GM23338 (cell line): ENCODE measurements at regions not wholly inside any gene's neighbourhood (a gene's known extent, or its start where the extent isn't known, plus 50 kb on each side); places are given as distances from the start of the nearest gene placed in this dataset.

Experiments
- CTCF ChIP-seq, 2 experiments: fragments of 200-600 bp in 1 of 2; sonication (generic) in 1 of 2; conservative IDR thresholded peaks; 2 replicates each; pipeline versions ENCODE4 v1.5.1 to v1.6.1; 2016 to 2017; ENCODE audit warnings: antibody characterized with exemption in 2 of 2, low read depth in 2 of 2, mild to moderate bottlenecking in 2 of 2, moderate library complexity in 1 of 2
- EZH2 ChIP-seq: fragments of 200-600 bp; sonication (generic); IDR thresholded peaks from one replicate; pipeline ENCODE4 v1.8.0; 2017; ENCODE audit warnings: antibody characterized with exemption, mild to moderate bottlenecking, low read depth; ENCODE audit not compliant: unreplicated experiment
- EZH2phosphoT487 ChIP-seq: fragments of 200-600 bp; sonication (generic); IDR thresholded peaks from one replicate; pipeline ENCODE4 v1.8.1; 2018; ENCODE audit warnings: antibody characterized with exemption; ENCODE audit not compliant: unreplicated experiment
- JUNB ChIP-seq: IDR thresholded peaks from one replicate; pipeline ENCODE4 v1.6.1; 2016; ENCODE audit warnings: antibody characterized with exemption; ENCODE audit not compliant: unreplicated experiment
- NANOG ChIP-seq: IDR thresholded peaks from 2 replicates; pipeline ENCODE4 v1.6.1; 2016; ENCODE audit warnings: antibody characterized with exemption, borderline replicate concordance
- POLR2AphosphoS5 ChIP-seq: IDR thresholded peaks from 2 replicates; pipeline ENCODE4 v1.6.1; 2016; ENCODE audit warnings: antibody characterized with exemption, low read depth
- REST ChIP-seq: IDR thresholded peaks from one replicate; pipeline ENCODE4 v1.6.1; 2018; ENCODE audit warnings: antibody characterized with exemption; ENCODE audit not compliant: unreplicated experiment
- STAT1 ChIP-seq: IDR thresholded peaks from one replicate; pipeline ENCODE4 v1.6.1; 2016; ENCODE audit warnings: antibody characterized with exemption; ENCODE audit not compliant: unreplicated experiment
- ZNF114 ChIP-seq: fragments of 250-450 bp; sonication (Bioruptor Pico); IDR thresholded peaks from 2 replicates; pipeline ENCODE4 v1.5.0; 2020; ENCODE audit warnings: mild to moderate bottlenecking, moderate library complexity
- ZNF331 ChIP-seq: fragments of 250-450 bp; sonication (Bioruptor Pico); IDR thresholded peaks from 2 replicates; pipeline ENCODE4 v1.5.0; 2020; ENCODE audit warnings: low read depth, mild to moderate bottlenecking, moderate library complexity

GRCh38 chr12:83979785-83980184, 932.8 kb downstream of the SLC6A15 start:
- no peak for TF ChIP-seq EZH2
- TF ChIP-seq POLR2AphosphoS5: no peak
- TF ChIP-seq CTCF (conservative IDR thresholded peaks at IDR 0.05; ENCODE audit: low read depth in 2 of 2): no peak
- TF ChIP-seq REST: no peak
- no peak for TF ChIP-seq STAT1
- no peak for TF ChIP-seq EZH2phosphoT487
- TF ChIP-seq NANOG: no peak
- no peak for TF ChIP-seq ZNF331 (CRISPR knock-in tag)
- TF ChIP-seq ZNF114 (CRISPR knock-in tag): no peak
- TF ChIP-seq JUNB: no peak
